KBM-7 (cell line): ENCODE measurements at regions not wholly inside any gene's neighbourhood (a gene's known extent, or its start where the extent isn't known, plus 50 kb on each side); places are given as distances from the start of the nearest gene placed in this dataset.

ENCODE experiments used
- DNase-seq: peaks from one replicate; pipeline ENCODE4 v3.0.0-alpha.2; 2015
- in situ Hi-C: fragments of 300-500 bp; cut with MboI; formaldehyde crosslinking; loops from 2 replicates; pipeline ENCODE4 v1.14.3; 2020; ENCODE audit warnings: low sequenced_read_pairs, low pct_unique_long_range_greater_than_20kb, mixed read lengths

DNA sequence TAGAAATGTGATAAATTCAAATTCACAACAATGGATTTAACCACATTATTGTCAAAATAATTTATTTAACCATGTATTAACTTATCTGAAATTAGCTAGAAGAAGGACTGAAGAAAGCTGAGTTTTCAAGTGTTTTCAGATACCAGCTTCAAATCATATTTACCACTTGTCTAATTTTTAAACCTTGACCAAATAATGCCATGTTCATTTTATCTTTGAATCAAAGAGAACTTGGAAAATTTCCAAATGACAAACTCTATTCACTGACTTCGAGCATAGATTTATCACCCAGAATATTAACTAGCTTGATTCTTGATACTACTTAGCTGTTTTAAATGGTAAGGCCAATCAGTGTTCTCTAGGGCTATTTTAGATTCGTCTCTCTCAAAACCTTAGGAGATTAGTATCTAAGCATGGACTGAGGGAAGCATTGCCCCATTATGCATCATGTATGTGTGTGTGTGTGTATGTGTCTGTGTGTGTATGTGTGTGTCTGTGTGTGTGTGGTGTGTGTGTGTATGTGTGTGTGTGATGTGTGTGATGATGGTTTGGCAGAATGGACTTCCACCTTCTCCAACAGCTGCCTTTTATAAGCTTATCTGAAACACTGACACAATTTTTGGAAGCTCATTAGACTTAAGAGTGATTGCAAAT lies 667.5 kb upstream of the FANCL start:
- DNase-seq, result no peak
- in situ Hi-C loops, result no loop called here

DNA sequence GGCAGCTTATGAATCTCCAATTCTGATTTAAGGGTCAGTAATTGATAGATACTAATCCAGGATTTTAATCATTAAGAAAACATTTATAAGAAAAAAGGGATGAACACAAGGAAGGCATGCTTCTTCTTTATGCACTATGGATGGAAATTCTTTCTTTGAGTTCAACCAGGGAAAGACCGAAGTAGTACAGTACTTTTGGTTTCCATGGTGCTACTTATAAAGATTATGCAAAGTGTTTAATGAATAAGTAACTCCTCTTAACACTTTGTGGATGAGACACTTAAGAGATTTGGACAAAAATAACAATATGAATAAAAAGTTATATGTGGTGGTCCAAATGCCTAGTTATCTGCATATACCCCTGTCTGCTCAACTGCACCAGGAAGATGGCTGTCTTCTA lies 666.5 kb upstream of the FANCL start:
- no peak for DNase-seq
- in situ Hi-C loops, result no loop called here

DNA sequence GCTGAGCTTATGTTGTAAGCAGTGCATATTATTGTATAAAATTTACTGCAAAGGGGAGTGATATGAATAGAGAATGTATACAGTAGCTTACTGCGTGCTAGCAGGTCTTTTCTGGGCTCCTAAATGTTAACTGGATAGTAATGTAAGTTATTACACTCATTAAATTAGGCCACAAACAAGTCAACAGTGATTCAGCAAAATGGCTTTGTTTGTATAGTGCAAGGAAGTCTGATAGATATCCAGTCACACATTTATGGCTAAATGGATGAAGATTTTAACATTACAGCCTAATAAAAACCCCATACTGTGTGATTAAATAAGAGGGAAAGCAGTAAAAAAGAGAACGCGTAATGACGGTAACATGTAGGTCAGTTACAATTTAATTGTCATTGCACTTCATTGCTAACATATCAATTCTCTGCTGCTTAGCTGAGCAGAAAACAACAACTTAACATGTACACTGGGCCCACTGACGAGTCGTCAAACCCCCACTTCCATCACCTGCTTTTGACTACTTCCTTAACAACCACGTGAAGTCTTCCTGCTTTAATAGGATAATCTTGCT lies 665.0 kb upstream of the FANCL start:
- in situ Hi-C loops, result no loop called here
- no peak for DNase-seq

DNA sequence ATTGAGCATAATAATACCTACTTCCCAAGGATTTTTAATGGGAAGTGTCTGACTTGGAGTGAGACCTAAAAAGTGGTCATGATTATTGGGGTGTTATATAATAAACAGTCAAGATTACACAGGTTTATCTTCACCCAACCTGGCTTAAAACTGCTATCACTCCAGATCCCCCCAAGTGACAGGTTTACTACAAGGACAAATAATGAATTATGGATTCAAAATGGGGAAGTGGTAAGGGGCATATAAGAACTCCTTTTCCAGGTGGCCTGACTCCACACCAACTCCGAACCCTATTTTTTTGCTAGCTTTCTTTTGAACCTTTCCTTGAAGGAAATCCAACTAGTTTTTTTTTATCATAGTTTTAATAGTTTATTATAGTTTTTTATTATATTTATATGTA lies 663.0 kb upstream of the FANCL start:
- peak; percentile 80 for DNase-seq
- in situ Hi-C loops, result no loop called here

DNA sequence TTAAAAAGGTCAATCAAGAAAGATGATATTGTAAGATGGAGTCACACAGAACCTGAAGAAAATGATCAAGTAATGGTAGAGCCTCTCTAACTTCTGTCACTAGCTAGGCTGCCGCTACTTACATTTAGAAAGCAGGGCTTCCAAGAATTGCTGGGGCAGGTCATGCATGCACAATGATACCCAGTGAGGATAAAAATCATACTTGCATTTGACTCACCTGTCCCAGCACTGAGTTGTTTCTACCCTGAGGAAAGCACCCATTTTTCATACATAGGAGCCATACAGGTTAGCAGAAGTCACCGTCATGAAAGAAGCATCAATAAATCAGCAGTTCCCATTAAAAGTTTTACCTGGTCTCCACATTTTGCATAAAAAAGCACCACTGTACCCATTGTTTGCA lies 662.3 kb upstream of the FANCL start:
- no peak for DNase-seq
- in situ Hi-C loops, result no loop called here

DNA sequence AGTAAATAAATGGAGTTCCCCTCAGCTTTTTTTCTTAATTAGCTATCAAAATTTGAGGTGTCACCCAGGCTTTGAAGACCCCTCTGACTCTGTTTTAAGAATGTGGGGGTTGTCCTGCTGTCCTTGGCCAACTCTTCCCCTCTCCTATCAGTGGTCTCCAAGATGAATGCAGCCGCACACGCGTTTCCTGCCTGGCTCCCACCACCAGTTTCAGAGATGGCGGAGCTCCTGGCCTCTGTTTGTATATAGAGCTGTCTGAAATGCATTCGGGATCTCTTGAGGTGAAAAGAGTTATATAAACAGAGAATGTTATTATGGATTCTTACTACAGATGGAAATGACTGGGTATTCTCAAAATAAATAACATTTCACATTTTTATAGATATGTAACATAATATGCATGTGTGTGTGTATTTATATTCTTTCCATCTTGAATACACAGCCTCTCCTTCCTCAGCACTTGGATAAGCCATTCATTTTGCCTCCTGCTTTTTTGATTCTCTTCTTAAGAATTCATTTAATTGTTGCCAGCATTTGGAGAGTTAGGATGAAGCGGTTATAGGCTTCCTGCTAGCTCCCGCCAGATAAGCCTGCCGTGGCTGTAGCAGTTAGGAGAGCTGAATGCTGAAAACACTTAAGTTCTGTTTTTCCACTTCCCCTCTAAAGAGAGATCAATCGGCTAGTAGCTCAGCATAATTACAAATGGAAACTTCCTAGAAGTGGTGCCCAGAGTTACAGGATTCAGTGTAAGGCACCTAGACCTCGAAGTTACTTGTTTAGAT lies 659.3 kb upstream of the FANCL start:
- peak; percentile 80 for DNase-seq
- in situ Hi-C loops, result no loop called here

DNA sequence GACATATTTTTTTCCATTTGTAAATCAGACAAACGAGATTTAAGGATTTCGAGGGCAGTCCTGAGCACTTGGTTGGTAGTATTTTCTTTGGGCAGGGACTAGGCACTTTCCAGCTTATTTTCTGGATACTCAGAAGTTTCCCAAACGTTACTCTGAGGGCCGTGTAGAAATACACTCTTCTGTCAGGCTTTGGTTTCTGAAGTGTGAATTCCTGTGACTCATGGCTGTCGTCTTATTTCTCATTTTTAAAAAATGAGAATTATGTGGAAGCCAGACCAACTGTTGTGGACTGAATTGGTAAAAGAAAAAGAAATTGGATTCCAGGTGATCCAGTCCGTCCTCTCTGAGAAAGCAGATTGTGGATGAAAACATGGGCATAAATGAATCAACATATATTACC lies 658.6 kb upstream of the FANCL start:
- DNase-seq, result no peak
- in situ Hi-C loops, result no loop called here

DNA sequence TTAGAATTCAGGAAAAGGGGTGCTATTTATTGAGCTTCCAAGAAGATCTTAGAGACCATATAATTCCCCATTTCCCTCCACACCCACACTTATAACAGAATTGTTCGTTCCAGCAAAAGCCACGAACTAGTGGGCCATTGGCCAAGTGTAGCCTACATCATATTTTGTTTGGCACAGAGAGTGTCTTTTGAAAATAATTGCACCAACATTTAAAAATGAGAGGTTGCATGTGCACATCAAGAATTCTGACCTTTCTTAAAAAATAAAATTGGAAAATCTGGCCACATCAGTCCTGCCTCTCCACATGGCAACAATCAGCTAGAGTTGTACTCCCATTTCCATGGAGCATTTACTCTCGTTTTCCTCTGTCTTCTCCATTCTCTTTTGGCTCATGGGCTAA lies 655.5 kb upstream of the FANCL start:
- no peak for DNase-seq
- in situ Hi-C loops, result no loop called here

DNA sequence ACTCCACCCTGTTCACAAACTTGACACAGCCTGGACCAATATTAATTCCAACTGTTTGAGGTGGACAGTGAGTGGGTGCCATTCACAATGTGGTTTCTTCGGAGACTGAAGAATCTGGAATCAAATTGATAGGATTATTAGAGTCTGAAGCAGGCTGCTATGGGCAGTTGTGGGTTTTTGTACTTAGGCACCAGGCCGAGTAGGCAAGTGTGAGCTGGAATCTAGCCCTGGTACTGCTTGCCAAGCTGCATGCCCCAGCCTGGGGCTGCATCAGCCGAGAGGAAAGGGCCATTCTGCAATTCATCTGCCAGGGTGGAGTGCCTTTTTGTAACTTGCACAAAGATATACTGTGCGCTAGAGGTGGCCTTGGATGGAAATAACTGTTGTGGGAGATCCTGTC lies 654.7 kb upstream of the FANCL start:
- in situ Hi-C loops, result no loop called here
- no peak for DNase-seq

DNA sequence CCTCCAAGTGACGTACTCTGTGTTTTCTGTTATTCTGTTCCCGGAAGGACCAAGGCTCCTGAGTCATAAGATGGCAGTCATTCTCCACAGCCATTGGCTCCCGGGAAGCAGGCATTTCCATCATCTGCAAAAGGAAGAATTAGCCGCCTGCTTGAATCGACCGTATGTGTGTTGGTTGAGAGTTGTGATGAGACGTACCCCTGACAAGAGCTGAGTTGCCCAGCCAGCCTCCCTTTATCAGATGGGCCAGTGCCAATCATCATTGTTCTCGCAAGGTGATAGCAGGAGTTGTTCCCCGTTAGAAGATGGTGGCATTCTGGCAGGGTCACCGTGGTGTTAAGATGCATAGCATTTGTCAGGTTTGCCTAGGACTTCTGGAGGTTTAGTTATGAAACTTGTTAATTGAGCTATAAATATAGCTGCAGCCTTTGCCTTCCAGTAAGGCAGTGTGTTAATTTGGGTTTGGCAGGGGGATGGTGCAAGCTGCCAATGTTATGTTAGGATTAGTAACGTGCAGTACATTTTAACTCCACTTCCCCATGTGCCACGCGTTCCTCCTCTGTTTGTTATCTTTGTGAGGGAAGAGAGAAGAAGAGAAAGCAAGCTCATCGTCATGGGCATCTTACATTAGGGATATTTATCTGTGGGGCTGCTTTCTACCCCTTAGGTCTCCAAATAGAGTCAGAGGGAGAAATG lies 652.7 kb upstream of the FANCL start:
- DNase-seq, result peak; percentile 56
- in situ Hi-C loops, result no loop called here

DNA sequence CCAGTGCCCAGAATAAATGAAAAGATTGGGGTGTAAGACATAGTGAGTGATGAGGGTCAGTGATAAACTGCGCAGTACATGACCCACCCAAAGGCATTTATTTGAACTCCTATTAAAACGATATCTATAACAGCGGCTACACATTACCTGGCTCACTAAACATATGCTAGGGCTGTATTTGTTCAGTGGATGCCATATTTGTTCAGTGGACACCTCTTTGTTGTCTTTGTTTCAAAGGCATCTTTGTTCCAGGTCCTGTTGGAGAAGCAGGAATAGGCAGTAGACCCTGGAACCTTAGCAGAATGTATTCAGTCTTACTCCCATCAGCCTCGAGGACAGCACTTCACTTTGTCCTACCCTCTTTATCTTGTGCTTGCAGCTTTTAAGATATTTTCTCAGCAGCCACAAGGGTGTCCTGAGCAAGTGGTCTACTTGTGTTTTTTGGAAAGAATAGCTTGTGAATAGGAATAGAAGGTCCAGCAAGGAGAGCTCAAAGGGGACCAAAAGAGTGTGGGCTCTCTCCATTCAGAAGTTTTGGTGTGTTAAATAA lies 650.8 kb upstream of the FANCL start:
- in situ Hi-C loops, result no loop called here
- DNase-seq, result no peak

DNA sequence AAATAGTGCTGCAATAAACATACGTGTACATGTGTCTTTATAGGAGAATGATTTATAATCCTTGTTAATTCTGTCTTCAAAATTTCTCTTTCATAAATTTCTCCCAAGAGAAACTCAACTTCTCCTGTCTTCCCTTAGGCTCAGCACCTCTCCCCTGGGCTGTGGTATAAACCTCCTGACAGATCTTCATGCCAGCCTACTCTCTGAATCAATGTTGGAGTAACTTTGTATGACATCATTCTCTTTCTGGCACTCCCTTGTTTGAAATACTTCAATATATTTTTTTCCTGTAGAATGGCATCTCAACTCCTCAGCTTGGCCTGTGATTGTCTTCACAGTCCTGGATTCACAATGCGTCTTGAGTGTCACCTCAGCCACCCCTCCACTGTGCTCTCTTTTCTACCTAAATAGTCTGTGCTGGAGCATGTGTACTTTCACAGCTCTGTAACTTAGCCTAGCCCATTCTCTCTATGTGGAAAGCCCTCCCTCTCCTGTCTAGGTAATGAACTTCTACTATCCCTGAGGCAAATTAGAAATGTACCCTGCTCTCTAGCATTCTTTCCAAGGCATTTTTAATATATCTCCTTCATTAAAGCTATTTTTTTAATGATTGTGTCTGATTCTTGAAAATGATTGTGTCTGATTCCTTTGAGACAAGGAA lies 649.9 kb upstream of the FANCL start:
- in situ Hi-C loops, result no loop called here
- no peak for DNase-seq

DNA sequence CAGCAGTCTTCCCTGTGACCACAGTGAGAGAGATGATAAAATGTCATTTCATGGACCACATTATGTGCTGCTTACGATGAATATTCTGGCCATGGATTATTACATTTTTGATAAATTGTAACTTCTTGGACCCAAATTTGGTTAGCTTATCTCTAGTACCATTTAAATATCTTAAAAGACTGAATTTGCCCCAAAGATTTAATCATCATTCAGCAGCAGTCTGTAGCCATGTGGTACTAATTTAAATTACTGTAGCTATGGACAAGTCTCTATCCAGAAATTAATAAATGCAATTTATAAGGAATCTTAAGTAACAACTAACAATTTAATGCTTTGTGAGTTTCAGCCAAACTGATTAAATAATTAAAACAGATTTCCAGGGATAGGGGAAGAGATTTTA lies 644.9 kb upstream of the FANCL start:
- no peak for DNase-seq
- in situ Hi-C loops, result no loop called here

DNA sequence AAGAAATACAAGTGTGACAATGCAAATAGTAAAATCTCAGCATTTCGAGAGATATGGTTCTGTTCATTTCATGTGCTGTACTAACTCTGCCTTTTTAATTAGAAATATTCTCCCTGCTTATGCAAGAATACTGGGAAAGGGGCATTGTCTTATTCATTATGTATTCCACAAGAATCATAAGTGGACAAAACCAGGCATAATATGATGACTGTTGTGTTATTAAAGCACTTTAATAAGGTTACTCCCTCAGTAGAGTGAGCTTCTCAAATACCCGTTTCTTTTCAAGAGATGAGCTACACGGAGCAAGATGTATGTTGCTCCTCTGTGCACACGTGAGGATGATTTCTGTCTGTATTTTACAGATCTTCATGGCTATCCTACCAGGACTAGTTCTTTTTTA lies 638.7 kb upstream of the FANCL start:
- in situ Hi-C loops, result no loop called here
- no peak for DNase-seq

DNA sequence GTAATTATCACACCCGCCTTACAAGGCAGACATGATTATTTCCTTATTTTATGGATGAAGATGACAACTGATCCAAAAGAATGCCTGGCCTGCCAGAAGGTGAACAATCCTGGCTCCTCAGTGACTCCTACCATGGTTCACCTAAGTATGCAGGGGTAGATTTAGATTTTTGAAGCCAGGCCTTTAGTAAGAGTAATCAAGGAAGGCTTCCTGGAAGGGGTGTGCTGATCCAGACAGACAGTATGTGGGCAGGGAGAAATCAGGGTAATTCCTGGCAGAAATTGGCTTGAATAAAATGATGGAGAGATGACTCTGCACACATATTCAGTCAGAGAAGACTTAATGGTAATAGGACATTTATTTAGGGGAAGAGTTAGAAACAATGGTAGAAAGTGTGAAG lies 637.7 kb upstream of the FANCL start:
- no peak for DNase-seq
- in situ Hi-C loops, result no loop called here

DNA sequence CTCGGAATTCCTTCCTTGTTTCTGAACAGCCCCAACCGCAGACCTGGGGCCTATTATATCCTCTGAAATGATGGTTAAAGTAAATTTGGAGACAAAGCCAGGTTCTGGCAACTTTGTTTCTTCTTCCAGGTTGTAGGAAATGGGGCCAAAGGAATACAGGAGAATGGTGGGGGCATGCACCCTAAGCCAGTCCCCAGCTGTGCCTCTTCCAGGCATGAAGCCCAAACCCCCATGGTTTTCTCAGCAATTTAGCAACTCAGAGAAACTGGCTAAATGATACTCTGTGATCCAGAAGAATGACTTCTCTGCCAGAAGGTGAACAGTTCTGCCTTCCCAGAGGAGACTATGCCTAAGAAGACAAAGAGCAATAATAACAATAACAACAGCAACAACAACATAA lies 635.0 kb upstream of the FANCL start:
- DNase-seq, result no peak
- in situ Hi-C loops, result no loop called here

DNA sequence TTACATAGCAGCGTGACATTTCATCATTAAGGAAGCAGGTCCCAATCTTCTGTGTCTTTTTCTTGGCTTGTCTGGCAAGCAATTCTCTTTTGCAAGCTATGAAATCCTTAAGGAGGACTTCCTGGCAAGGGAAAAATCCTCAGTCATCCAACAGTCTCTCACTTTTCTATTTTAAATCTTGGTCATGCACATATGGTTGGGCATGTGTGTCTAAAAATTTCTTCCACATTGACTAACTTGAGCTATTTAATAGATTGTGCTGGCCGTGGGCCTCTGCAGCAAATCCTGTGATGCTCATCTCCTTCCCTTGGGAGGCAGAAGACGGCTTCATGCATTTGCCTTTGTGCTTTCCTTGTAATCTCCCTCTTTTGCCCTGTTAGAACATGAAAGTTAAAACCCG lies 634.3 kb upstream of the FANCL start:
- in situ Hi-C loops, result no loop called here
- no peak for DNase-seq

DNA sequence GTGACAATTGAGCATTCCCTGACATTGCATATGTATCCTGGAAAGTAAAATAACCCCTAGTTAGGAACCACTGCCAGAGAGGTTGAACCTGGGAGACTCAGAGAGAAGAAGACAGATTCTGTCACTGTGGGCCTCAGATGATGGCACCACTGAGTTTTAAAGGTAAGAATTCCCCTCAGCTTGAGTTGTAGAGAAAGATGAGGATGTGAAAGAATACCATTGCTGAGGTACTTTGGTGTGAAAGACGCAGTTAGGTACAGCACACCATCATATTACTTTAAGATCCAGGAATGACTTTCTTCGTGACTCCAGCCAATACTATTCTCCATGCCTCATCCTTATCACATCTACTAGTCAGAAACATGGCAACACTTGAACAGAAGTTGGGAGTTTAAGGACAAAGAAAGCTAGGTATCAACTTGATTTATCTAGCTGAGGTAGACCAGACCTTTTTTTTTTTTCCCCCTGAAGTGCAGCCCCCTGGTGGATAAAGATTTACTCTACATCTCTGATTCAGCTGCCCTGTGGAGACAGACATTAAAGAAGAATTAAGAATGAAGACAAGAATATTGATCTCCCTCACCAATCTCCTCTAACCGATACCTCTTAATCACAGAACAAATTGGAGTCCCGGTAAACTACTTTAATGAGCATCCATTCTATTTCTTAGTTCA lies 630.5 kb upstream of the FANCL start:
- peak; percentile 63 for DNase-seq
- in situ Hi-C loops, result no loop called here

DNA sequence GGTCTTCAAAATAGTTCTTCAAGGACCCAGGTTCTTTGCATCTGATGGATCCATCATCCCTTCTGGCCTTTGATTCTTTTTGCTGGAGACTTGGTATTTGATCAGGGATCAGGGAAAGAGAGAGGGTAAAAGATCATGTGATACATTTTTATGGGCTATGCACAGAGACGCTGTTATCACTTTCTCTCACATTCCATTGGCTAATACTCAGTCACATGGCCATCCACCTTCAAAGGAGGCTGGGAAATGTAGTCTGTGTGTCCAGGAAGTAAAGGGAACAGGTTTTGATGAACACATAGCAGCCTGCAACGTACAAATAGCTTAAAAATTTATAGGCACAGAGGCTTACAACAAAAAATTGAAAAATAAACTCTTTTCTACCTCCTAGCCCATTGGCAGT lies 629.6 kb upstream of the FANCL start:
- DNase-seq, result no peak
- in situ Hi-C loops, result no loop called here
